GM23248 (cell line): ENCODE measurements at regions not wholly inside any gene's neighbourhood (a gene's known extent, or its start where the extent isn't known, plus 50 kb on each side); places are given as distances from the start of the nearest gene placed in this dataset.

Experiments used
- EZH2 ChIP-seq: fragments of 200-600 bp; sonication (generic); IDR thresholded peaks from 2 replicates; pipeline ENCODE4 v1.6.1; 2018; ENCODE audit warnings: antibody characterized with exemption, mild to moderate bottlenecking; ENCODE audit not compliant: insufficient read depth, poor library complexity, severe bottlenecking
- EZH2phosphoT487 ChIP-seq: fragments of 200-600 bp; sonication (generic); IDR thresholded peaks from 2 replicates; pipeline ENCODE4 v1.6.1; 2018; ENCODE audit warnings: antibody characterized with exemption, moderate library complexity, mild to moderate bottlenecking, low read depth; ENCODE audit not compliant: insufficient read depth

- TF ChIP-seq EZH2, result no peak
- no peak for TF ChIP-seq EZH2phosphoT487
Measured at GRCh38 chr20:48550814-48551213, 277.0 kb downstream of the PREX1 start.
